ENCODE measurements at regions not wholly inside any gene's neighbourhood (a gene's known extent, or its start where the extent isn't known, plus 50 kb on each side); places are given as distances from the start of the nearest gene placed in this dataset.

DNA sequence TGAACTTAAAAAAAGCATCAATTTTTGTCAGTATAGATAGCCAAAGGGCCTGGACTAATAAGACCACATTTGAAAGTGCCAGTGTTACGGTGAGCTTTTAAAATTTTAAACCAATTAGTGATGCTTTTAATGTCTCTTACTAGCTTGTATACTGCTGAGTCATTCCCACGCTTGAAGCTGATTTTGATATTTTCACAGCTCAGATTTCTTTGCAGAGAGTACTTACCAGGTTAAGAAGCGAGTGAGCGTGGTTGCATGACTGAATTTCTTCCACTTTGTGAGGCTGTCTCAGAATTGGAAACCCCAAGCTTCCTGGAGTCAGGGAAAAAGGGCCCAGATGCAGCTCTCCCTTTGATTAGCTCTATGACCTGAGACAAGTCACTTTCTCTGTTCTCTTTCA lies 74.5 kb upstream of the NBEA start:
- DNase-seq (ENCODE audit: low spot score), result no peak

GRCh38 chr13:34868733-34869132 lies 73.3 kb upstream of the NBEA start:
- no peak for DNase-seq (ENCODE audit: low spot score)
- Mint-ChIP-seq H3K9me3 (ENCODE audit: low read depth) (no peaks in the 10 kb centered on the region), H3K27ac (ENCODE audit: unreplicated experiment) (no peak overlapping the region), H3K4me3 (ENCODE audit: unreplicated experiment) (no peak overlapping the region), H3K4me1 (ENCODE audit: low read depth) (peaks cover 15% of the 10 kb centered on the region), H3K27me3 (ENCODE audit: low read depth) (no peaks in the 10 kb centered on the region), H3K36me3 (ENCODE audit: low read depth) (no peaks in the 10 kb centered on the region)
- no peak for TF ChIP-seq CTCF (IDR thresholded peaks at IDR 0.05)

More for the DNA sequence above, 74.5 kb upstream of the NBEA start:
- Mint-ChIP-seq H3K27ac (ENCODE audit: unreplicated experiment) (peak overlapping the region; percentile 28), H3K4me1 (ENCODE audit: low read depth) (peaks cover 20% of the 10 kb centered on the region), H3K36me3 (ENCODE audit: low read depth) (no peaks in the 10 kb centered on the region), H3K9me3 (ENCODE audit: low read depth) (no peaks in the 10 kb centered on the region), H3K4me3 (ENCODE audit: unreplicated experiment) (no peak overlapping the region), H3K27me3 (ENCODE audit: low read depth) (no peaks in the 10 kb centered on the region)
- TF ChIP-seq CTCF (IDR thresholded peaks at IDR 0.05), result no peak

GRCh38 chr13:34869696-34870095 lies 72.4 kb upstream of the NBEA start:
- no peaks in the 10 kb centered on the region for H3K27me3 Mint-ChIP-seq (ENCODE audit: low read depth)
- TF ChIP-seq CTCF (IDR thresholded peaks at IDR 0.05), result no peak
- H3K4me3 Mint-ChIP-seq (ENCODE audit: unreplicated experiment), result no peak overlapping the region
- no peak overlapping the region for H3K27ac Mint-ChIP-seq (ENCODE audit: unreplicated experiment)
- H3K4me1 Mint-ChIP-seq (ENCODE audit: low read depth), result peaks cover 14% of the 10 kb centered on the region
- H3K9me3 Mint-ChIP-seq (ENCODE audit: low read depth), result peaks cover 3% of the 10 kb centered on the region
- no peak for DNase-seq (ENCODE audit: low spot score)
- H3K36me3 Mint-ChIP-seq (ENCODE audit: low read depth), result no peaks in the 10 kb centered on the region

- H3K9me3 Mint-ChIP-seq (ENCODE audit: low read depth), result peaks cover 5% of the 10 kb centered on the region
- no peaks in the 10 kb centered on the region for H3K4me1 Mint-ChIP-seq (ENCODE audit: low read depth)
- TF ChIP-seq CTCF (IDR thresholded peaks at IDR 0.05), result no peak
- DNase-seq (ENCODE audit: low spot score), result no peak
- H3K36me3 Mint-ChIP-seq (ENCODE audit: low read depth), result no peaks in the 10 kb centered on the region
- H3K27ac Mint-ChIP-seq (ENCODE audit: unreplicated experiment), result no peak overlapping the region
- H3K4me3 Mint-ChIP-seq (ENCODE audit: unreplicated experiment), result no peak overlapping the region
- peaks cover 2% of the 10 kb centered on the region for H3K27me3 Mint-ChIP-seq (ENCODE audit: low read depth)
These were observed 63.7 kb upstream of the NBEA start for GRCh38 chr13:34878329-34878728.

DNA sequence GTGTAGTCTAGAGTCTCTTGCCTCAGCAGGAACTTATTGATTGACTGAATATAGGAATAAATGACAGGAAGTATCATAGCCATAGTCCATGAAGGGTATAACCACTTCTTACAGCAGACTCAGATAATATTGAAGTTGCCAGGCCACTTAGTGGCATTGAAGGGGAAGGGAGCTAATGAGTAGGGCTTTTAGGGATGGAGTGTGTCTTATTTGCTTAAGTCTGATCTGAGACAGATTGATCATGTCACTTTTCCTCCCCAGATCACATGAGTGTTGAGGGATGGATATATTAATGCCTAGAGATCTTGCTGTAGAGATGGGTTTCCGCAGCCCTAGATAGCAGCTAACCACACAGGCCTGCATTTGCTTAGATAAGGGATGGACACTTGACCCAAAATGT lies 62.2 kb upstream of the NBEA start:
- TF ChIP-seq CTCF (IDR thresholded peaks at IDR 0.05), result no peak
- Mint-ChIP-seq H3K36me3 (ENCODE audit: low read depth) (no peaks in the 10 kb centered on the region), H3K27ac (ENCODE audit: unreplicated experiment) (no peak overlapping the region), H3K27me3 (ENCODE audit: low read depth) (peaks cover 2% of the 10 kb centered on the region), H3K4me1 (ENCODE audit: low read depth) (no peaks in the 10 kb centered on the region), H3K4me3 (ENCODE audit: unreplicated experiment) (no peak overlapping the region), H3K9me3 (ENCODE audit: low read depth) (peaks cover under 1% of the 10 kb centered on the region)
- no peak for DNase-seq (ENCODE audit: low spot score)
